HTR-8/SVneo (cell line): ENCODE measurements at regions not wholly inside any gene's neighbourhood (a gene's known extent, or its start where the extent isn't known, plus 50 kb on each side); places are given as distances from the start of the nearest gene placed in this dataset.
"Not testable (repeated sequence)": the region's sequence is repeated elsewhere in the genome, so short reads cannot be mapped to it uniquely, and the experiment has no call there.

ENCODE experiments used
- DNase-seq: peaks from one replicate; pipeline ENCODE4 v3.0.0; 2011; ENCODE audit warnings: low spot score, mixed read lengths; ENCODE audit not compliant: insufficient read length
- FAIRE-seq: peaks from 2 replicates; lab custom pipeline; 2011; peaks lifted over from hg19 to GRCh38; lab: Jason Lieb, UNC

DNA sequence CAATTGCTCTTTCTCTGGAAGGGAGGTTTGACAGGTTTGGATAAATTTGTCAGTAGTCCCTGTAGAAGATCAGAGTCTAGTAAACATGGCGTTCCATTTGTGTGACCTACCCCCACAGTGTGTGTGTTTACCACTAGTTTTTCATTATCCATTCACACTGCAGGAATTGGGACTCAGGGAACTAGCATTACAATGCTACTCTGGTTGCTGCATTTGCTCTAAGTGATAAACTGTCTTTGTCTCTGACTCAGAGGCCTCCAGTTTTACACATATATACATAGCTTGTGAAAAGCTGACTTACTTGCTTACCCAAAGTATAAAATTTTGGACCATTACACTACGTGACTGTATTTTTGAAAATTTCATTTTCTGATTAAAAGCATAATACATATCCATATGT is 1604.0 kb downstream of the REEP3 start:
- FAIRE-seq (no peak), DNase-seq (no peak)

DNA sequence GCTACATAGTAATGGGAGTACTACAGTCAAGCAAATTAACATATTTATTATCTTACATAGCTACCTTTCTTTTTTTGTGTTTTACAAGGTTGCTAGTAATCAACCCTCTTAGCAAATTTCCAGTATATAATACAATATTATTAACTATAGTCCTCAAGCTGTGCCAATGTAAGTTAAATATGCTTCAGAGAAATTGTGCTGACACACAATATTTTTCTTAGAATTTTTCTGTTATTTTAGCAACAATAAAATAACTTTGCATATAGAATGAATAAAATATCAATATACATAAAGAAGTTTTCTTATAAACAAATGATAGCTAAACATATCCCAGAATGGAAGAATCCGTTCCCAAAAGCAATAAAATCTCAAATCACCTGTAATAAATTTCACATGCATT is 1605.1 kb downstream of the REEP3 start:
- no peak for FAIRE-seq
- DNase-seq: no peak

DNA sequence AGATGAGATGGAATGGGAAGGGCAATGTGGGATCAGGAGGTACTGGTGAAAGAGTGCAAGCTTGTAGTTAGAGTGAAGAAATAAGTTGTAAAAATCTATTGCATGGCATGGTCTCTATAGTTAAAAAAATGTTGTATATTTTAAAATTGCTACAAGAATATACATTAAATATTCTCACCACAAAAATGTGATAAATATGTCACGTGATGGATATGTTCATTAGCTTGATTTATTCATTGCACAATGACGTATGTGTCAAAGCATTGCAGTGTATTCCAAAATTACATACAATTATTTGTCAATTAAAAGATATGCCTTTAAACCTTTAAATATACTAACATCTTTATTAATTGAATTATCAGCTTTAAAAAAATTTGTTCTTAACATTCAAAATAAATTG is 1607.1 kb downstream of the REEP3 start:
- FAIRE-seq (no peak), DNase-seq (no peak)

DNA sequence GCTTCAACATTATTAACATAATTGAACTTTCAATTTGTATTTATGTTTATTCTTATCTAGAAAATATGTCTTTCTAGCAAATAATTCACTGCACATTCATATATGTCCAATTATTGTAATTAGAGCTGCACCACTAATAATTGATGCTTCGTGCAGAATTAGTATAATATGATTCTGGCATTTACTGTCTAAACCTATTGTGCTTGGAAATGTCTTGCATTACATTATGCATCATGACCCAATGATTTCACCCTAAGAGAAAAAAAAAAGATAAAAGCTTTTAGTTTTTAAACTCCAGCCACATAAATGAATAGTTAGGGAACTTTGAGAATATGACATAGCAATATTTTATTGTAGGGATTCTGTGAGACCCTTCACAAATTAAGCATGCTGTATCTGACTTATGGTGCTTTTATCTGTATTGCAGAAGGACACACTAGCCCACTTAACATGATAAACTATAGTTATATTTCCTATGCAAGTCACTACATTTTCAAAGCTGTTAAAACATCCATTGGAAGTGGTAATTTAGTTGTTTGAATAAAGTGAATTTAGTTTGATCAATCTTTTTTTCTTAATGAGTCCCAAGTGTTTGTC is 1609.1 kb downstream of the REEP3 start:
- DNase-seq (no peak), FAIRE-seq (no peak)

DNA sequence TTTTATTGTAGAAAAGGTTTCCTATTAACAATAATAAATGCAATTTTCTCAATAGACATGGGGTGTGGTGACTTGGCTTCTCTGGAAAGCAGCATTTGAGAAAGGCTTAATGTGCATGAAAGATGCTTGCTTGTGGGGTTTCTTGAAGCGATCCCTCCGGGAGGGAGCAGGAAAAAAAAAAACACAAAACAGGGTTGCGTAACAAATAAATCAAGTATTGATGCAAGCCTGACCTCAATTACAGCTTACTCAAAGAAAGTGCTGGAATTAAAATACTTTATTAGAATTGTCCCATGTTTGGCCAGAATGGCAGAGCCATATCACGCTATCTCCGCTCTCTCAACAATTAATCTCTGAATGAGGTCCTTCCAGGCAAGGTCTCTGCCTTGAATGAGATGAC is 1612.5 kb downstream of the REEP3 start:
- DNase-seq: no peak
- no peak for FAIRE-seq

DNA sequence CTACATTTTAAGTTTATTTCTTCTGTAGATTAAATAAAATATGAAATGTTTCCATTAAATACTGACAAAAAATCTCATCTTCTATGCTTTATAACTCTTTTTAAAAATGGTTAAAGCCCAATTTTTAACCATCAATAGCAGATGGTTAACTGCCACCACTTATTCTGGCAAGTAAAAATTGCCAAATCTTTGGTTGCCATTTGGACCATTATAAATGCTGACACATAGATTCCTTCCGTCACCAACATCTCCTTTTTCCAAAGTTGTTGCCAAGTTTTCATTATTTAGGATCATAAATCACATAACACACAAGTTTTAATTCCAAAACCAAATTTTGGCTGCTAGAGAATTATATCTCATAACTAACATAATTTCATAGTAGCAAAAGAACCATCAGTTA is 1614.3 kb downstream of the REEP3 start:
- no peak for DNase-seq
- FAIRE-seq: no peak

DNA sequence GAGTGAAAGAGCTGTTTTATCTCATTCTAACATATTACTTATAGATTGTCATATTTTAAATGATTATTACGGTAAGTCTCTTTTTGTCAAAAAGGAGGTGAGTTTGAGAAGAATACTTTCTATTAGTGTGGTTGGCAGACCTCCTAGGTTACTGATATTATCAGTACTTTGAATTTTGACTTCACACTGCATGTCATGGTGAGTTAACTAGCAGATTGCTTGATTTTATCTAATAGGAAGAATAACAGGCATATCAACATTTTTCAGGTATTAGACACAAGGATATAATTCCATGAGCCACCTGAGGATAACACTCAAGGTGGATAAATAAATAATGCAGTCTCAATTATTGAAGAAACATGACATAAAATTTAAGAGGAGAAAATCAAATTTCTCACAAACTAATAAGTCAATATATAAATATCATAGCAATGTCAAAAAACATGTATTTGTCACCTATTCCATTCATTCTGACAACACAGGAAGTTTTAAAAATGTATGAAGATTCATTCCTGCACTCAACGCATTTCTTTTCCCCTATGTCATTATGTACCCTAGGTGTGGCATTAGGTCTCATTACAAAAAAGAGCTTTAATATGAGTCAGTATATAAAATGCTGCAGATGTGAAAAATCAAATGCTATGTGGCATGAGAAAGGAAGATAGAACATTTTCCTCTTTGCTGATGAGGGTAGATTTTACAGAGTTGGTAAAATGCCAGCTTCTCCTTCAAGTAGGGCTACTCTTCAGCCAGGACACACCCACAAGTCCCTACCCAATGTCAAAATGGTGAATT is 1621.6 kb downstream of the REEP3 start:
- DNase-seq: no peak
- no peak for FAIRE-seq

DNA sequence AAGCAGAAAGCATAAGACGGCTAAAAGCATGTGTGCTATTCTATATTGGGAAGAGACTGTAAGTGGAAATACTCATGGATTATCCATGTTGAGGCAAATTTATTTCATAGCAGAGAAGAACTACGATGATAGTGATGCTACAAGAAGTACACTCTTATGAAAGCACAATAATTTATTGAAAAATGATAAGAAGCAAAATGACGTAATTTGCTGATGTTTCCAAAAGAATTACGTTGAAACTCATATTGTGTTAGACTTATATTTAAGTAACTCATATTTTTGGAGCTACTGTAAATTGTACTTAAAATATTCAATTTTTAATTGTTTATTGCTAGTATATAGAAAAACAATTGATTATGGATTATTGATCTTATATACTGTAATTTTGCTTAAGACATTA is 1622.5 kb downstream of the REEP3 start:
- no peak for FAIRE-seq

DNA sequence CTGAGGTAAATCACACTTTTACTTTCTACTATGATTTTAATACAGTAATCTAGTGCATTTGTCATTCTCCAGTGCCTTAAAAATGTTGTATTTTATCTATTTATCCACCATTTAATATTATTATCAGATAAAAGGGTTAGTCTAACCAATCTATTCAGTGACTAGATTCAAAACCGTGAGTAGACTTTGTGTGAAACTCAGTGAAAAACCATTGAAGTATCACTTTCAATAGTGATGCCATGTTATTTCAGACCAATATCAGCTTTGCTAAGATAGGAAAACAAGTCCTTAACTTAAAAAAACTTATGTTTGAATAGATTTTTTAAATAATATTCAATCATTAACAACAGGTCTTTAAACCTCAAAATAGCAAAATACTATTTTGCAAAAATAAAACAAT is 1628.7 kb downstream of the REEP3 start:
- FAIRE-seq (no peak), DNase-seq (no peak)

More for the DNA sequence above, 1622.5 kb downstream of the REEP3 start:
- no peak for DNase-seq

DNA sequence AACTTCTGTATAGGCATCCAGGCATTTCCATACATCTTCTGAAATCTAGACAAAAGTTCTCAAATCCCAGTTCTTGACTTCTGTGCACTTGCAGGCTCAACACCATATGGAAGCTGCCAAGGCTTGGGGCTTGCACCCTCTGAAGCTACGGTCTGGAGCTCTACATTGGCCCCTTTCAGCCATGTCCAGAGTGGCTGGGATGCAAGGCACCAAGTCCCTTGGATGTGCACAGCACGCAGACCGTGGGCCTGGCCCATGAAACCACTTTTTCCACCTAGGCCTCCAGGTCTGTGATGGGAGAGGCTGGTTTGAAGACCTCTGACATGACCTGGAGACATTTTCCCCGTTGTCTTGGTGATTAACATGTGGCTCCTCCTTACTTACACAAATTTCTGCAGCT is 1645.1 kb downstream of the REEP3 start:
- FAIRE-seq: no peak
- DNase-seq: no peak

DNA sequence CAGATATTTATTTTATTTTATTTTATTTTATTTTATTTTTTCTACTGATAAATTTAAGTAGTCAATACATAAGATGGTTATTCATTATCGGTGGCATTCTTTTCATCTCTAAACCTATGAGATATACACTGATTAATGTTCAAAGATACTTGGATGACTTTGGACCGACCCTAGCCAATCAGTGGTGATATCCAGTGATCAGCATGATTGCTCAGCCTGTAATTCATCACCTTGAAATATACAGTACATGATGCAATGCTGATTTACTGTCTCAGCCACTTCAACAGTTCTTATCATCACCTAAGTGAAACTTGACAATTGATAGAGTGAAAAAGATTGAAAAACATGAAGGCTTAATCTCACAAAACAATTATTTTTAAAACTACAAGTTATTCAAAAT is 1651.0 kb downstream of the REEP3 start:
- DNase-seq (no peak), FAIRE-seq (no peak)

DNA sequence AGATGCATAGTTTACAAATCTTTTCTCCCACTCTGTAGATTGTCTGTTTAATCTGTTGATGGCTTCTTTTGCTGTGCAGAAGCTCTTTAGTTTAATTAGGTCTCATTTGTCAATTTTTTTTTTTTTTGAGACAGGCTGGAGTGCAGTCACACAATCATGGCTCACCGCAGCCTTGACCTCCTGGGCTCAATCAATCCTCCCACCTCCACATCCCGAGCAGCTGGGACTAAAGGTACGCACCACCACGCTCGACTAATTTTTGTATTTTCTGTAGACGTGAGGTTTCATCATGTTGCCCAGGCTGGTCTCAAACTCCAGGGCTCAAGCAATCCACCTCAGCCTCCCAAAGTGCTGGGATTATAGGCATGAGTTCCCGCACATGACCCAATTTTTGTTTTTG is 1655.8 kb downstream of the REEP3 start:
- DNase-seq: no peak
- no peak for FAIRE-seq

DNA sequence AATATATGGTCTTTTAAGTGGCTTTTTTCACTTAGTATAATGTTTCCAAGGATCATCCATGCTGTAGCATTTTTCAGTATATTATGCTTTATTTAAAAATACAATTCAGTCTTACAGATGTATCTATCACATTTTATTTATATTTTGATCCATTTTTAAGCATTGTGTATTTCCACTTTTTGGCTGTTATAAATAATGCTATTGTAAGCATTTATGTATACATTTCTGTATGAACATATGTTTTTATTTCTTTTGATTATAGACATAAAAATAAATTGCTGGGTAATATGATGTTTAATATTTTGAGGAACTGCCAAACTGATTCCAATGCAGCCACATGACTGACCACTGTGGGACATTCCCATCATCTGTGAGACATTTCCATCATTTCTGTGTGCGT is 1662.0 kb downstream of the REEP3 start:
- FAIRE-seq: no peak

DNA sequence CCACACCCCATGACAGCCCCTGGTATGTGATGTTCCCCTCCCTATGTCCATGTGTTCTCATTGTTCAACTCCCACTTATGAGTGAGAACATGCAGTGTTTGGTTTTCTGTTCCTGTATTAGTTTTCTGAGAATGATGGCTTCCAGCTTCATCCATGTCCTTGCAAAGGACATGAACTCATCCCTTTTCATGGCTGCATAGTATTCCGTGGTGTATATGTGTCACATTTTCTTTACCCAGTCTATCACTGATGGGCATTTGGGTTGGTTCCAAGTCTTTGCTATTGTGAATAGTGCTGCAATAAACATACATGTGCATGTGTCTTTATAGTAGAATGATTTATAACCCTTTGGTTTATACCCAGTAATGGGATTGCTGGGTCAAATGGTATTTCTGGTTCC is 1665.5 kb downstream of the REEP3 start:
- DNase-seq, FAIRE-seq: not testable (repeated sequence)

More for the DNA sequence above, 1662.0 kb downstream of the REEP3 start:
- no peak for DNase-seq

DNA sequence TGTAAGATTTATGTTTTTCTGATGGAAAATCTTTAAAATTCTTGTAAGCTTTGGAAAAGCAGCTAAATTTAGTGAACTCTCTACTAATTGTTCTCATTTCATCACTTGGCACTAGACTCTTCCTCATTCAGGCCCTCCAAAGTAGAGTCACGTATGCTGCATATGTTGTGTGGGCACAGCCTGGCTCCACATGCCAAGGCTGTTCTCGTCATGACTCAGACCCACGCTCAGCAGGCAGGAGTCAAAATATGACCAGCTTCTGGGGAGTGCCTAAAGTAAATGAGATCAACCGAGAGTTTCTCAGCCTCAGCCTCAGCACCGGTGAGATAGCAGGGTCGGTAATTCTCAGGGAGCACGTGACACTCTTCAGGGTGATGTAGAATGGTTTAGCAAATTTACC is 1672.9 kb downstream of the REEP3 start:
- DNase-seq: peak; percentile 5
- no peak for FAIRE-seq

DNA sequence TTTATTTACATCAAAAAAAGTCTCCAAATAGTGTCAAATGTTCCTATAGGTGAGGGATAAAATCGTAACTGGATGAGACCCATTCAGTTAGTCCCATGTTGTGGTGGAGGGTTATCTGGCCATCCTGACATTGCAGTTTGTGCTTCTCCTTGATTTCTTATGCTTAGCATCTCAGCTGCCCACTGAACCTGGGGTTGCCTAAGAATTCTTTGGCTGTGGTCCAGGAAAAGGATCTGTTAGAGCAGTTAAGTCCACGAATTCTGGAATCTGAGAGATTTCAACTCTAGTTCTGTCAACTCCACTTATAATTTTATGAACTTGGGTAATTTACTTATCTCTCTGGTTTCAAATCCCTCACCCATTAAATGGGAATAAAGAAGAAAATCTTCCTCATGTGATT is 1673.4 kb downstream of the REEP3 start:
- FAIRE-seq (no peak), DNase-seq (no peak)

DNA sequence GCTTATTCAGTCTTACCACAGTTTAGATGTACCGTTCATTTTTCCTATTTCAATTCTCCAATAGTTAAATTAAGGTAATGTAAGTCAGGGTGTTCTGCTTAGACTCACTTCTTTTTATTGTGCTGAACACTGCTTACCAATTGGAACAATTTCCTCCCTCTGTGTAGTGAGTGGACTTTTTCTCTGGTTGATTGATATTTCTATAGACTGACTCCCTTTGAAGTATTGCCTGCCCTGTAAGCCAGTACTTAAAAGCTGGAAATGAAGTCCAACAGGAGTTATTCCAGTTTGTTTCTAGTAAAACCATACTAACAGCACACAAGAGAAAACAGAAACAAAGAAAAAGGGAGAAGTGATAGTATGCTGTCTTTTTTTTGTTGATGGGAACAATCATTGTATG is 1674.9 kb downstream of the REEP3 start:
- no peak for FAIRE-seq
- DNase-seq: no peak

DNA sequence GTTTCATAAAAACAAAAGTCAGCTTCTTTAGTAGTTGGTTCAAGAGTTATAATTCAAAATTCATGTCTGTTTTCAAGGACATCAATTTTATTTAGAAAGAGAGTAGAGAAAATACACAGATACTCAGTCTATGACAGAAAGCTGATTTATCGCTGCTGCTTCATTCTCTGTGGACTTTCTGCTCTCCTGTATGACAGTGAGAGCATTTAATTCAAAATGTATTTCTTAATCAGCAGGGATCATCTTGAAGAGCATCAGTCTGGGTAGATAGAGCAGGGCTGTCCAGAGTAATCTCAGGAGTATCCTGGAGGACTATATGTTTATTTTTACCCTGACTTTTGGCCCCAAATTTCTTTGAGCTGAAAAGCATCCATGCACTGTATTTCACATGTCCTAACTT is 1676.7 kb downstream of the REEP3 start:
- no peak for DNase-seq
- FAIRE-seq: no peak

DNA sequence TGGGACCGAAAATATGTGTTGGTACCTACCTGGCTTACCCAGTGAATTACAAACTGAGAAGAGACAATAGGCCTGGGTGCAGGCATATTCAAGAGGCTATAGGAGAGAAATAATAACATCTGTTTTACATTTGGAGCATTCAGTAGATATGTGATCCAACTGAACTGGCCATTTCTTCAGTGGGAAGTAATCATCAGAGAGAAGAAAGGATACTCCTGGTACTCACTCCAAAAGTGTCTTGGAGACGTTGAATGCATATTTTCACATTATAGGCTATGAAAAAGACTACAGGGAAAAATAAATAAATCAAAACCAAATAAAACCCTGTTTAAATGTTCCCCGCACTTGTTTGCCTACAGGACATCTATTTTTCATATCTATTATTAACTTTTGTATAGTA is 1680.3 kb downstream of the REEP3 start:
- no peak for FAIRE-seq
- no peak for DNase-seq

DNA sequence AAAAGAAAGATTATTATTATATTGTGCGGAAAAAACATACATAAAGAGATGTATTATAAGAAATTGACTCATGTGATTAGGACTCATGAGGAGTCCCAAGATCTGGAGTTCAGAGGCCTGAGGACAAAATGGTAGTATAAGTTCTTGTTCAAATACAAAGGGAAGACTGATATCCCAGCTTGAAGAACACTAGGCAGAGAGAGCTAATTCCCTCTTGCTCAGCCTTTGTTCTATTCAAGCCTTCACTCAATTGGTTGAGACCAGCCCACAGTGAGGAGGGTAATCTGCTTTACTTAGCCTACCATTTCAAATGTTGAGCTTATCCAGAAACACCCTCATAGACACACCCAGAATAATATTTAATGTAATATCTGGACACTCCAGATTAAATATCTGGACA is 1683.8 kb downstream of the REEP3 start:
- no peak for FAIRE-seq

DNA sequence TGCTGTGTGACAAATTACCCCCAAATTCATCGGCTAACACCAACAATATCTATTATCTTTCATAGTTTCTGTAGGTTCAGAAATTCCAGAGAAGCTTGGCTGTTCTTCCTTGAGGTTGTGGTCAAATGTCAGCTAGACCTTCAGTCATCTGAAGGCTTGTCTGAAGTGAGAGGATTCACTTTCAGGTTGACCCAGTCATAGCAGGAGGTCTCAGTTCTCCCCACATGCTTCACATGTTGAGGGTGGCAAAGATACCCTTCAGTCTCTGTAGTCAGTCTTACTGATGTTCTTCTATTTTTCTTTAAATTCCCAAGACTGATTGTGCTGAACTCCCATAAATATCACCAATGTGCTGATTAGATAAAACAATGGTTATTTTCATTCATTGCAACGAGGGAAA is 1692.0 kb downstream of the REEP3 start:
- no peak for FAIRE-seq
- no peak for DNase-seq

More for the DNA sequence above, 1683.8 kb downstream of the REEP3 start:
- no peak for DNase-seq

DNA sequence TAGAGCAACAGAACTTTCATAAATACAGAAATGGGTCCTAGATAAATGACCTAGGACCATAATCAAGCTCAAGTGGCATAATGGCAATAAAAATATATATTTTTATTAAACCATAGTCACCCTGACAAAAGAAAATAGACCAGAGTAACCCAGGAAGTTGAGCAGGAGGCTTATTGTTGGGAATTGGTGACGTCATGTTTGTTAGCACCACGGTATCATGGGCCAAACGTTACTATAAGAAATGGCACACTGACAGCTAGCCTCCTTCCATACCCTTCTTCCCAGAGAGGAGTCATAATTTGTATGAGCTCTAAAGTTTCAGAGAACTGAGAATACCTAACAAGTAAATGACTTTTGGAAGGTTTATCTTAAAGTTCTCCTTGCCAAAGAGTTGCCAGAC is 1698.2 kb downstream of the REEP3 start:
- no peak for DNase-seq
- no peak for FAIRE-seq
